ENCODE measurements at regions not wholly inside any gene's neighbourhood (a gene's known extent, or its start where the extent isn't known, plus 50 kb on each side); places are given as distances from the start of the nearest gene placed in this dataset.

- Histone ChIP-seq H3K4me3 (ENCODE audit: low read depth, low read length) (no peak overlapping the region; the same call in 1 of the 2 replicates), H3K9me3 (ENCODE audit: control insufficient read depth, insufficient read depth, low read length) (no peaks in the 10 kb centered on the region), H3K27ac (ENCODE audit: low read depth, low read length) (no peak overlapping the region), H3K27me3 (ENCODE audit: control insufficient read depth, insufficient read depth, low read length) (no peaks in the 10 kb centered on the region), H3K9ac (ENCODE audit: low read depth, low read length) (no peak overlapping the region), H3K4me1 (ENCODE audit: control insufficient read depth, insufficient read depth, low read length) (peaks cover 16% of the 10 kb centered on the region), H3K36me3 (ENCODE audit: control insufficient read depth, insufficient read depth, low read length) (no peaks in the 10 kb centered on the region)
Measured at GRCh38 chr3:80445053-80445452, 677.3 kb upstream of the ROBO1 start.

GRCh38 chr3:80439490-80439889, 671.7 kb upstream of the ROBO1 start:
- no peak overlapping the region for H3K27ac ChIP-seq (ENCODE audit: low read depth, low read length)
- no peak overlapping the region for H3K4me3 ChIP-seq (ENCODE audit: low read depth, low read length)
- H3K4me1 ChIP-seq (ENCODE audit: control insufficient read depth, insufficient read depth, low read length): no peaks in the 10 kb centered on the region
- no peak overlapping the region for H3K9ac ChIP-seq (ENCODE audit: low read depth, low read length)
- no peaks in the 10 kb centered on the region for H3K9me3 ChIP-seq (ENCODE audit: control insufficient read depth, insufficient read depth, low read length)
- no peaks in the 10 kb centered on the region for H3K36me3 ChIP-seq (ENCODE audit: control insufficient read depth, insufficient read depth, low read length)
- H3K27me3 ChIP-seq (ENCODE audit: control insufficient read depth, insufficient read depth, low read length): no peaks in the 10 kb centered on the region

- Histone ChIP-seq H3K36me3 (ENCODE audit: control insufficient read depth, insufficient read depth, low read length) (no peaks in the 10 kb centered on the region), H3K4me3 (ENCODE audit: low read depth, low read length) (no peak overlapping the region), H3K27ac (ENCODE audit: low read depth, low read length) (no peak overlapping the region), H3K27me3 (ENCODE audit: control insufficient read depth, insufficient read depth, low read length) (no peaks in the 10 kb centered on the region), H3K9me3 (ENCODE audit: control insufficient read depth, insufficient read depth, low read length) (no peaks in the 10 kb centered on the region), H3K4me1 (ENCODE audit: control insufficient read depth, insufficient read depth, low read length) (no peaks in the 10 kb centered on the region), H3K9ac (ENCODE audit: low read depth, low read length) (no peak overlapping the region)
Measured at GRCh38 chr3:80434366-80434765, 666.6 kb upstream of the ROBO1 start.

- no peaks in the 10 kb centered on the region for H3K4me1 ChIP-seq (ENCODE audit: control insufficient read depth, insufficient read depth, low read length)
- H3K9ac ChIP-seq (ENCODE audit: low read depth, low read length): no peak overlapping the region
- no peaks in the 10 kb centered on the region for H3K9me3 ChIP-seq (ENCODE audit: control insufficient read depth, insufficient read depth, low read length)
- no peaks in the 10 kb centered on the region for H3K36me3 ChIP-seq (ENCODE audit: control insufficient read depth, insufficient read depth, low read length)
- H3K4me3 ChIP-seq (ENCODE audit: low read depth, low read length): no peak overlapping the region
- no peaks in the 10 kb centered on the region for H3K27me3 ChIP-seq (ENCODE audit: control insufficient read depth, insufficient read depth, low read length)
- no peak overlapping the region for H3K27ac ChIP-seq (ENCODE audit: low read depth, low read length)
Measured at GRCh38 chr3:80424951-80425350, 657.2 kb upstream of the ROBO1 start.

- no peaks in the 10 kb centered on the region for H3K27me3 ChIP-seq (ENCODE audit: control insufficient read depth, insufficient read depth, low read length)
- no peak overlapping the region for H3K9ac ChIP-seq (ENCODE audit: low read depth, low read length)
- H3K36me3 ChIP-seq (ENCODE audit: control insufficient read depth, insufficient read depth, low read length): no peaks in the 10 kb centered on the region
- no peak overlapping the region for H3K4me3 ChIP-seq (ENCODE audit: low read depth, low read length)
- no peak overlapping the region for H3K27ac ChIP-seq (ENCODE audit: low read depth, low read length)
- no peaks in the 10 kb centered on the region for H3K4me1 ChIP-seq (ENCODE audit: control insufficient read depth, insufficient read depth, low read length)
- no peaks in the 10 kb centered on the region for H3K9me3 ChIP-seq (ENCODE audit: control insufficient read depth, insufficient read depth, low read length)
Measured at GRCh38 chr3:80408030-80408721, 640.4 kb upstream of the ROBO1 start.

- H3K9ac ChIP-seq (ENCODE audit: low read depth, low read length): no peak overlapping the region
- H3K27ac ChIP-seq (ENCODE audit: low read depth, low read length): no peak overlapping the region
- H3K4me3 ChIP-seq (ENCODE audit: low read depth, low read length): no peak overlapping the region
- H3K27me3 ChIP-seq (ENCODE audit: control insufficient read depth, insufficient read depth, low read length): no peaks in the 10 kb centered on the region
- H3K4me1 ChIP-seq (ENCODE audit: control insufficient read depth, insufficient read depth, low read length): no peaks in the 10 kb centered on the region
- H3K9me3 ChIP-seq (ENCODE audit: control insufficient read depth, insufficient read depth, low read length): no peaks in the 10 kb centered on the region
- H3K36me3 ChIP-seq (ENCODE audit: control insufficient read depth, insufficient read depth, low read length): no peaks in the 10 kb centered on the region
Measured at GRCh38 chr3:80405618-80406017, 637.8 kb upstream of the ROBO1 start.

- no peaks in the 10 kb centered on the region for H3K9me3 ChIP-seq (ENCODE audit: control insufficient read depth, insufficient read depth, low read length)
- no peak overlapping the region for H3K4me3 ChIP-seq (ENCODE audit: low read depth, low read length)
- H3K4me1 ChIP-seq (ENCODE audit: control insufficient read depth, insufficient read depth, low read length): no peaks in the 10 kb centered on the region
- no peak overlapping the region for H3K27ac ChIP-seq (ENCODE audit: low read depth, low read length)
- H3K9ac ChIP-seq (ENCODE audit: low read depth, low read length): no peak overlapping the region
- no peaks in the 10 kb centered on the region for H3K36me3 ChIP-seq (ENCODE audit: control insufficient read depth, insufficient read depth, low read length)
- no peaks in the 10 kb centered on the region for H3K27me3 ChIP-seq (ENCODE audit: control insufficient read depth, insufficient read depth, low read length)
Measured at GRCh38 chr3:80395023-80395422, 627.2 kb upstream of the ROBO1 start.

GRCh38 chr3:80391573-80391972, 623.8 kb upstream of the ROBO1 start:
- H3K9ac ChIP-seq (ENCODE audit: low read depth, low read length): no peak overlapping the region
- no peak overlapping the region for H3K27ac ChIP-seq (ENCODE audit: low read depth, low read length)
- H3K27me3 ChIP-seq (ENCODE audit: control insufficient read depth, insufficient read depth, low read length): no peaks in the 10 kb centered on the region
- H3K4me1 ChIP-seq (ENCODE audit: control insufficient read depth, insufficient read depth, low read length): no peaks in the 10 kb centered on the region
- no peak overlapping the region for H3K4me3 ChIP-seq (ENCODE audit: low read depth, low read length)
- no peaks in the 10 kb centered on the region for H3K36me3 ChIP-seq (ENCODE audit: control insufficient read depth, insufficient read depth, low read length)
- peaks cover 3% of the 10 kb centered on the region; the same call in 1 of the 2 replicates for H3K9me3 ChIP-seq (ENCODE audit: control insufficient read depth, insufficient read depth, low read length)

GRCh38 chr3:80384811-80385210, 617.0 kb upstream of the ROBO1 start:
- Histone ChIP-seq H3K9ac (ENCODE audit: low read depth, low read length) (no peak overlapping the region), H3K36me3 (ENCODE audit: control insufficient read depth, insufficient read depth, low read length) (no peaks in the 10 kb centered on the region), H3K9me3 (ENCODE audit: control insufficient read depth, insufficient read depth, low read length) (peaks cover 3% of the 10 kb centered on the region; the same call in 1 of the 2 replicates), H3K4me1 (ENCODE audit: control insufficient read depth, insufficient read depth, low read length) (no peaks in the 10 kb centered on the region), H3K27me3 (ENCODE audit: control insufficient read depth, insufficient read depth, low read length) (no peaks in the 10 kb centered on the region), H3K27ac (ENCODE audit: low read depth, low read length) (no peak overlapping the region), H3K4me3 (ENCODE audit: low read depth, low read length) (no peak overlapping the region)

GRCh38 chr3:80374423-80374822, 606.6 kb upstream of the ROBO1 start:
- Histone ChIP-seq H3K4me1 (ENCODE audit: control insufficient read depth, insufficient read depth, low read length) (no peaks in the 10 kb centered on the region), H3K36me3 (ENCODE audit: control insufficient read depth, insufficient read depth, low read length) (no peaks in the 10 kb centered on the region), H3K4me3 (ENCODE audit: low read depth, low read length) (no peak overlapping the region), H3K9ac (ENCODE audit: low read depth, low read length) (no peak overlapping the region), H3K27me3 (ENCODE audit: control insufficient read depth, insufficient read depth, low read length) (no peaks in the 10 kb centered on the region), H3K27ac (ENCODE audit: low read depth, low read length) (no peak overlapping the region), H3K9me3 (ENCODE audit: control insufficient read depth, insufficient read depth, low read length) (no peaks in the 10 kb centered on the region)

- no peak overlapping the region for H3K9ac ChIP-seq (ENCODE audit: low read depth, low read length)
- H3K27ac ChIP-seq (ENCODE audit: low read depth, low read length): no peak overlapping the region
- no peak overlapping the region for H3K4me3 ChIP-seq (ENCODE audit: low read depth, low read length)
- H3K27me3 ChIP-seq (ENCODE audit: control insufficient read depth, insufficient read depth, low read length): no peaks in the 10 kb centered on the region
- no peaks in the 10 kb centered on the region for H3K36me3 ChIP-seq (ENCODE audit: control insufficient read depth, insufficient read depth, low read length)
- no peaks in the 10 kb centered on the region for H3K4me1 ChIP-seq (ENCODE audit: control insufficient read depth, insufficient read depth, low read length)
- no peaks in the 10 kb centered on the region for H3K9me3 ChIP-seq (ENCODE audit: control insufficient read depth, insufficient read depth, low read length)
Measured at GRCh38 chr3:80368616-80369015, 600.8 kb upstream of the ROBO1 start.
